Skin epidermis (tissue), 12 donors: ENCODE measurements at regions not wholly inside any gene's neighbourhood (a gene's known extent, or its start where the extent isn't known, plus 50 kb on each side); places are given as distances from the start of the nearest gene placed in this dataset.
"Not testable (repeated sequence)": the region's sequence is repeated elsewhere in the genome, so short reads cannot be mapped to it uniquely, and the experiment has no call there.

Experiments
- H3K27ac ChIP-seq, 21 experiments: fragments of 200-600 bp; sonication (generic) in 11 of 21; one replicate each; pipeline ENCODE4 v1.5.0; 2020; ENCODE audit warnings: mild to moderate bottlenecking in 3 of 21, inconsistent platforms in 2 of 21, moderate library complexity in 2 of 21
- H3K4me3 ChIP-seq, 7 experiments: fragments of 200-600 bp; sonication (generic) in 2 of 7; one replicate each; pipeline ENCODE4 v1.5.0; 2020; ENCODE audit warnings: inconsistent platforms in 2 of 7, mild to moderate bottlenecking in 2 of 7, moderate library complexity in 1 of 7

DNA sequence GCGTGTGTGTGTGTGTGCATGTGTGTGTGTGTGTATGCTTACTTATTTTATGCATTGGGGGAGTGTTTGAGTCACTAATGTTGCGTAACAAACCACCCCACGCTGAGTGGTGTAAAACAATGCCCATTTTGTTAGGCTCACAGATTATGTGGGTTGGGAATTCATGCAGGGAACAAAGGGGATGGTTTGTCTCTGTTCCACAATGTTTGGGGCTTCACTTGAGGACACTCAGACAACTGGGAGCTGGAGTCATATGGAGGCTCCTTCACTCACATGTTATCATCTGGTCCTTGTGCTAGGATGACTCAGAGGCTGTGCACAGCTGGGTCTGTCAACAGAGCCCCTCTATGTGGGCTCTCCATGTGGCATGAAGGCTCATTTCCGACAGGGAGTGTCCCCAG lies 51.3 kb upstream of the LARGE1 start:
- Histone ChIP-seq H3K4me3 (no peak overlapping the region), H3K27ac (peak overlapping the region in 1 of 21 experiments; percentile 14)

- Histone ChIP-seq H3K27ac (no peak overlapping the region), H3K4me3 (no peak overlapping the region)
Observed at GRCh38 chr22:33975841-33976240, 55.6 kb upstream of the LARGE1 start.

DNA sequence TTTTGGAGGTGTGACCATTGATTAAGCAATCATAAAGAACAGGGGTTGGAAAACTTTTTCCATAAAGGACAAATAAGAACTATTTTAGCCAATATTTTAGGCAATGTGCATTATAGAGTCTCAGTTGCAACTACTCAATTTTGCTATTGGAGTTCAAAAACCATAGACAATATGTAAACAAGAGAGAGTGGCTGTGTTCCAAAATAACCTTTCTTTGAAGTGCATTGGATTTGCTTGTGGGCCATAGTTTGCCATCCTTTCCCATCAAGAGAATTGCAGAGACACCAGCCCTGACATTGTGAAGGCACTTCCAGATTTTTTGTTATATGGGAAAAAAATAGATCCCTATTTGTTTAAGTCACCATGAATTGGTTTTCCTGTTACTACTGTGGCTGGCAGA lies 63.3 kb upstream of the LARGE1 start:
- H3K4me3 ChIP-seq: no peak overlapping the region
- H3K27ac ChIP-seq: no peak overlapping the region

DNA sequence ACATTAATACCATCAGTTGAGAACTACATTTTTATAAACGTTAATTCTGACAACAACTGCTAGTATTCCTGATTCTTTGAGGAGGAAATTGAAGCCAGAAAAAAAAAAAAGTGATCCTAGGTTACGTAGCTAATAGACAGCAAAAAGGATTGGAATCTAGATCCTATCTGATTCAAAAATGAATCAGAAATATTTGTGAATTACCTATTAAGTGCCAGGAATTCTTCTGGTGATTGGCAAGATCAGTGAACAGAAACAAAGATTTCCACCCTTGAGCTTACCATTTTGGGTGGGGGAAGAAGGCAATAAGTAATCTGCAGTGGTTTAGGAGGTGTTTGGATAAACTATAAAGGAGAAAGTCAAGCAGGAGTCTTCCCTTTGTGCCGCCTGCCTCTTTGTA lies 63.9 kb upstream of the LARGE1 start:
- Histone ChIP-seq H3K4me3 (no peak overlapping the region), H3K27ac (no peak overlapping the region)

DNA sequence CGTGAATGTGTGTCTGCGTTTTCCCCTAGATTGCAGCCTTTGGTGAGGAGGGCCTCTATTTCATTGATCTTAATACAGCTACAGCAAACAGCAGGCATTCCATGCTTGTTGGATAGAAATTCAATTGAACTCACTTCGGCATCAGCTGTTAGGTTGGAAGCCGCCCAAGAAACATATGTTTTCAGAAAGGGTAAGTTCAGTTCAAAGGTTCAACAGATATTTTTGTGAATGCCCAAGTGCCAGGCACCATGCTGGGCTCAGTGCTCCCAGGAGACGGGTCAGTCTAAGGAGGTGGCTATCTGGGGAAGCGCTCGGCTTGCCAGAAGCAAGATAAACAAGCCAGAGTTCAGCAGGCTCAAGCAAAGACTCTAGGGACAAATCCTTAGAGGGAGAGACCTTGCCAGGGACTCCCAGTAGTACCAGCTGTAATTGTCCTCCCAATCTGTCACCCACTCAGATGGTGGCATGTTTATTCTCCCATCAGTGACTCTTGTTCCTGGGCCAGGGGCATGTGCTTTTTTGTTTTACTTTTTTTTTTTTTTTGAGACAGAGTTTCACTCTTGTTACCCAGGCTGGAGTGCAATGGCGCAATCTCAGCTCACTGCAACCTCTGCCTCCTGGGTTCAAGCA lies 64.5 kb upstream of the LARGE1 start:
- no peak overlapping the region for H3K27ac ChIP-seq
- H3K4me3 ChIP-seq: no peak overlapping the region

DNA sequence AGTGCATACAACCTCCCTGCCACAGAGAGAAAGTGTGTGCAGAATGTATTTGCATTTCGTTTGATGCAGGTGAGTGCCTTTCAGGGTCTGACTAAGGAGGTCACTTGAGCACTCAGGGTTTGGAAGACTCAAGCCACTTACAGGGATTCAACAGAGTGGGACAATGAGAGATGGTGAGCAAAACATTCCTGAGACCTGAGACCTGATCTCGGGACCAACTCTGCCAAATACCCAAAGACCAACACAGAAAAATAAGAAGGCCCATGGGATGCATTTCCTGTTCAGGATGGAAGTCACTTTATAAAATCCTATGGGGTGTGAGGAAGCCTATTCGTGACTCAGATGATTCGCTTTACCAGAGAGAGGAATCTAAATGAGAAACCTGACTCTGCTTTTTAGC lies 65.2 kb upstream of the LARGE1 start:
- no peak overlapping the region for H3K27ac ChIP-seq

DNA sequence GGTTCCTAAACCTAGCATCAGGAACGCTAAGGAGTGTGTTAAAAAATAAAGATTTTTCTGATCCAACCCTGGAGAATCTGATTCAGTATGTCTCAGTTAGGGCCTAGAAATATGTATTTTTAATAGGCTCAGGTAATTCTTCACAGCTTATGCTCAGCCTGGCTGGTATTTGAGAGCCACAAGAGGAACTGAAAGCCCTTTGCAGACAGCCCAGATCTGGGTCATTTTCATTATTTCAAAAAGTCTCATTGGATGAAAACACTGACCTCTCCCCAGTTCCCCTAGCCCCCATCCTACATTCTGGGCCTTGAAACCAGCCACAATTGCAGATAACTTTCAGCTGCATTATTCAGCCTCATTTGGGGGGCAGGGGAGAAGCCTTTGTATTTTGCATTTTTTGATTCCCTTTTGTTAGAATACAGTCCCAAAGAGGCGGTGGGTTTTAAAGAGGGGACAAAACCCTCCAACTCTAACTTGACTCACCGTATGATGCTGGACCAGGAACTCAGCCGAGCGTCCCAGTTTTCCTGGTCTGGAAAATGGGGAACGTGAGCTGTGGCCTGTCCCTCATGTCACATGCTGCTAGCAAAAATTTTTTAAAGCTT lies 66.0 kb upstream of the LARGE1 start:
- H3K4me3 ChIP-seq: no peak overlapping the region

More for the DNA sequence above, 65.2 kb upstream of the LARGE1 start:
- no peak overlapping the region for H3K4me3 ChIP-seq

DNA sequence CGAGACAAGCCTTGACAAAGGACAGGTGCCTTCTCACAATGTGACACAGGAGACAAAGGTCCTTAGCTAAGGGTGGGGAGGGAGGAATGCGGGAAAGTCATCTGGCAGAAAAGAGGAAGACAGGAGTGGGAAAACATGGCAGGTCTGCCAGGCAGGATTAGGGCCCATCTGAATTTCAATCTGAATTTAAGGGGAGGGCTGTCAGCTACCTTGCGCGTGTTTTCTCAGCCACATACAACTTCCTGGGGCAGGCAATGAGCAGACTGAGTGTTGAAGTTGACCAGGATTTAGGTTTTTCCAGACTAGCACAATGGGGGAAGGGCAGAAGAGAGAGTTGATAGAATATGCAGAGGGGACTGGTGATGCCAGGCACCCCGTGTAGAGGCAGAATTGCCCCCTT lies 66.7 kb upstream of the LARGE1 start:
- Histone ChIP-seq H3K27ac (no peak overlapping the region), H3K4me3 (no peak overlapping the region)

More for the DNA sequence above, 66.0 kb upstream of the LARGE1 start:
- no peak overlapping the region for H3K27ac ChIP-seq

- H3K4me3 ChIP-seq, H3K27ac ChIP-seq: not testable (repeated sequence)
Observed at GRCh38 chr22:33989263-33989662, 69.0 kb upstream of the LARGE1 start.

GRCh38 chr22:33991620-33992019 lies 71.3 kb upstream of the LARGE1 start:
- Histone ChIP-seq H3K4me3 (no peak overlapping the region), H3K27ac (no peak overlapping the region)

DNA sequence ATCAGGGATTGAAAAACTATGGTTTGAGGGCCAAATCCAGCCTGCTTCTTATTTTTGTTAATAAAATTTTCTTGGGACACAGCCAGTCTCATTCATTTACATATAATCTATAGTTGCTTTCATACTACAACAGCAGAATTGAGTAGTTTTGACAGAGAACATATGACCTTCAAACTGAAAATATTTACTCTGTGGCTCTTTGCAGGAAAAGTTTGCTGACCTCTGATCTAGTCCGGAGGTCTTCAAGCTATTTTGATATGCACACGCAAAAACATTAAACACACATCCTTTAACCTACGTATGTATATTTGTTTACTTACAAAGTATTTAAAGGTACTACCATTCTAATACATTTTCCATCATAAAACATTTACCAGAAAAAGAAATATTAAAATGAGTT lies 76.5 kb upstream of the LARGE1 start:
- Histone ChIP-seq H3K27ac (no peak overlapping the region), H3K4me3 (no peak overlapping the region)

- Histone ChIP-seq H3K27ac (no peak overlapping the region), H3K4me3 (no peak overlapping the region)
Observed at GRCh38 chr22:34000879-34001526, 80.7 kb upstream of the LARGE1 start.

- no peak overlapping the region for H3K4me3 ChIP-seq
- no peak overlapping the region for H3K27ac ChIP-seq
Observed at GRCh38 chr22:34001701-34002466, 81.6 kb upstream of the LARGE1 start.

DNA sequence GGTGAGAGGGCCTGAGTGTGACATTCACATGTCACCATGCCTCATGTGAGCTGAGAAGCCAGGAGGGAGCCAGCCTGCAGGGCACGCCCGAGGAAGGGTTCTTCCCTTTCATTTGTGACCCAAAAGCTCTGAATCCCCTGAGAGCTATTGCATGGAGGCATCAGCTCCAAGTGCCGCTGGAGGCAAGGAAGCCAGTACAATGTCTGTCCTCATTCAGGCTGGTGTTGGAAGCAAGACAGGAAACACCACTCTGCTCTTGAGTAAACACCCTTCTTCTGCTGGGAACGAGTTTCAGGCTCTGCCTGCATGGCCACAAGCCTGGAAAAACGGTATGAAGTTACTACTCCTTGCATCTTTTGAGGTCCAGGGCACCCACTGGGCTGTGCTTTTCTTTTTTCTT lies 83.8 kb upstream of the LARGE1 start:
- Histone ChIP-seq H3K27ac (no peak overlapping the region), H3K4me3 (no peak overlapping the region)

GRCh38 chr22:34010259-34010658 lies 90.0 kb upstream of the LARGE1 start:
- H3K4me3 ChIP-seq: no peak overlapping the region
- H3K27ac ChIP-seq: no peak overlapping the region

DNA sequence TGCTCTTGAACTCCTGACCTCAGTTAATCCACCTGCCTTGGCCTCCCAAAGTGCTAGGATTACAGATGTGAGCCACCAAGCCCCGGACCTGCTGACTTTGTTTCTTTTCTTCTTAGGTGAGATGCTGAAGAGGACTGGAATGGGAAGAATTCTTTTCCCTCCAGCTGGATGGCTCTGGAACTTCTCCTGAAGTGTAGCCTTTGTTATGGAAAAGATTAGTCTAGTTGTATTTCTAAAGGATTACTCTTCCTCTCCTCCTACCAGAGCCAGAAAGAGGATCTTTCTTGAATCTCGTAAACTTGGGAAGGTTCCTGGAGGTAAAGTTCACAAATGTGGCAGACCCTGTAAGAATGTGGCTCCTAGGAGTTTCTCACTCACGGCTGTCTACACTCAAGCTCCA lies 95.4 kb upstream of the LARGE1 start:
- H3K4me3 ChIP-seq: no peak overlapping the region
- H3K27ac ChIP-seq: no peak overlapping the region

DNA sequence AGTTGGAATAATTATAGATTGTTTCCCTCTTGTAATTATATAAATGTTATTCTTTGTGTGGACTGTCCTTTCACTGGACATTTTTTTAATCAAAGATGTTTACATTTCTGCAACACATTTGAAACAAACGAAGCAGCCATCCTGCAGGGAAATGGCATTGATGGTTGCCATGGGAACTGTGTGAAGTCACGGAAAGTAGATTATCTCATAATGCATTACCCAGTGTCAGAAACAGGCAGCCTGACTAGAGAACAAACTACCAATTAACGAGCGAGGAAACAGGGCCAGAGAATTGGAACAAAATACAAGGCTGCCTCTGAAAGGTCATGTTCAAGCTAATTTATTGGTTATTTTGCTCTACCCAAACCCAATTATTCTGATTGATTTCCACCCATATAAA lies 96.9 kb upstream of the LARGE1 start:
- no peak overlapping the region for H3K27ac ChIP-seq

GRCh38 chr22:34019190-34019845 lies 99.0 kb upstream of the LARGE1 start:
- no peak overlapping the region for H3K27ac ChIP-seq
- H3K4me3 ChIP-seq: no peak overlapping the region

More for the DNA sequence above, 96.9 kb upstream of the LARGE1 start:
- no peak overlapping the region for H3K4me3 ChIP-seq

GRCh38 chr22:34035209-34035608 lies 114.9 kb upstream of the LARGE1 start:
- H3K4me3 ChIP-seq: no peak overlapping the region
- no peak overlapping the region for H3K27ac ChIP-seq

GRCh38 chr22:34036931-34037330 lies 116.7 kb upstream of the LARGE1 start:
- H3K27ac ChIP-seq: no peak overlapping the region
- no peak overlapping the region for H3K4me3 ChIP-seq
